MM.1S (cell line): ENCODE measurements at regions not wholly inside any gene's neighbourhood (a gene's known extent, or its start where the extent isn't known, plus 50 kb on each side); places are given as distances from the start of the nearest gene placed in this dataset.

ENCODE experiments used
- DNase-seq: peaks from one replicate; pipeline ENCODE4 v3.0.0-alpha.2; 2015
- H2AFZ ChIP-seq: fragments of 300-600 bp; sonication (generic); 2 replicates; pipeline ENCODE4 v1.6.0; 2016; ENCODE audit warnings: antibody characterized with exemption, low read length
- H3F3A ChIP-seq: fragments of 300-600 bp; sonication (generic); 2 replicates; pipeline ENCODE4 v1.6.1; 2016; ENCODE audit warnings: mild to moderate bottlenecking, antibody characterized with exemption, low read length, moderate library complexity, mixed read lengths; ENCODE audit not compliant: insufficient read depth
- H3K27ac ChIP-seq: fragments of 300-600 bp; sonication (generic); 2 replicates; pipeline ENCODE4 v1.5.1; 2016; ENCODE audit warnings: mild to moderate bottlenecking, low read length
- H3K27me3 ChIP-seq: fragments of 300-600 bp; sonication (generic); replicated peaks from 2 replicates; pipeline ENCODE4 v1.6.0; 2016; ENCODE audit warnings: low read length; ENCODE audit not compliant: insufficient read depth
- H3K36me3 ChIP-seq: fragments of 300-600 bp; sonication (generic); replicated peaks from 2 replicates; pipeline ENCODE4 v1.6.1; 2016; ENCODE audit warnings: mild to moderate bottlenecking, low read length, mixed read lengths; ENCODE audit not compliant: insufficient read depth
- H3K4me1 ChIP-seq: fragments of 300-600 bp; sonication (generic); 2 replicates; pipeline ENCODE4 v1.6.1; 2016; ENCODE audit warnings: low read length, mixed read lengths
- H3K4me2 ChIP-seq: fragments of 300-600 bp; sonication (generic); 2 replicates; pipeline ENCODE4 v1.6.0; 2016; ENCODE audit warnings: low read depth, low read length
- H3K4me3 ChIP-seq: fragments of 300-600 bp; sonication (generic); 2 replicates; pipeline ENCODE4 v1.5.1; 2016; ENCODE audit warnings: low read length, mixed read lengths
- H3K79me2 ChIP-seq: fragments of 300-600 bp; sonication (generic); 2 replicates; pipeline ENCODE4 v1.6.1; 2016; ENCODE audit warnings: mixed run types, low read length, mixed read lengths
- H3K9ac ChIP-seq: fragments of 300-600 bp; sonication (generic); 2 replicates; pipeline ENCODE4 v1.6.1; 2016; ENCODE audit warnings: low read length, mixed read lengths
- H3K9me2 ChIP-seq: fragments of 300-600 bp; sonication (generic); replicated peaks from 2 replicates; pipeline ENCODE4 v1.6.1; 2016; ENCODE audit warnings: mild to moderate bottlenecking, low read length, mixed read lengths; ENCODE audit not compliant: insufficient read depth
- H3K9me3 ChIP-seq: fragments of 300-600 bp; sonication (generic); replicated peaks from 2 replicates; pipeline ENCODE4 v1.6.1; 2016; ENCODE audit warnings: mild to moderate bottlenecking, low read length, mixed read lengths; ENCODE audit not compliant: insufficient read depth
- H4K20me1 ChIP-seq: fragments of 300-600 bp; sonication (generic); 2 replicates; pipeline ENCODE4 v1.6.1; 2016; ENCODE audit warnings: mild to moderate bottlenecking, low read length, moderate library complexity, mixed read lengths; ENCODE audit not compliant: insufficient read depth
- CTCF ChIP-seq: fragments of 300-600 bp; sonication (generic); IDR thresholded peaks from 2 replicates; pipeline ENCODE4 v1.5.1; 2016; ENCODE audit warnings: antibody characterized with exemption, low read length, mixed read lengths
- EZH2 ChIP-seq: fragments of 300-600 bp; sonication (generic); optimal IDR thresholded peaks from 2 replicates; pipeline ENCODE3; 2017; ENCODE audit warnings: low read depth, mild to moderate bottlenecking, antibody characterized with exemption, low read length, mixed read lengths
- EZH2phosphoT487 ChIP-seq: fragments of 300-600 bp; sonication (generic); IDR thresholded peaks from 2 replicates; pipeline ENCODE4 v1.6.1; 2018; ENCODE audit warnings: antibody characterized with exemption, low read length

GRCh38 chrX:148282504-148282903 lies 217.9 kb upstream of the AFF2 start:
- Histone ChIP-seq H3K4me3 (no peak overlapping the region), H3K36me3 (no peaks in the 10 kb centered on the region), H3K27ac (no peak overlapping the region), H4K20me1 (no peaks in the 10 kb centered on the region), H3F3A (no peaks in the 10 kb centered on the region), H3K9me2 (no peaks in the 10 kb centered on the region), H3K9ac (no peak overlapping the region), H3K4me2 (no peak overlapping the region), H3K79me2 (no peaks in the 10 kb centered on the region), H3K4me1 (no peaks in the 10 kb centered on the region), H2AFZ (no peak overlapping the region), H3K9me3 (no peaks in the 10 kb centered on the region), H3K27me3 (no peaks in the 10 kb centered on the region)
- TF ChIP-seq EZH2phosphoT487 (no peak), EZH2 (no peak), CTCF (no peak)
- no peak for DNase-seq

DNA sequence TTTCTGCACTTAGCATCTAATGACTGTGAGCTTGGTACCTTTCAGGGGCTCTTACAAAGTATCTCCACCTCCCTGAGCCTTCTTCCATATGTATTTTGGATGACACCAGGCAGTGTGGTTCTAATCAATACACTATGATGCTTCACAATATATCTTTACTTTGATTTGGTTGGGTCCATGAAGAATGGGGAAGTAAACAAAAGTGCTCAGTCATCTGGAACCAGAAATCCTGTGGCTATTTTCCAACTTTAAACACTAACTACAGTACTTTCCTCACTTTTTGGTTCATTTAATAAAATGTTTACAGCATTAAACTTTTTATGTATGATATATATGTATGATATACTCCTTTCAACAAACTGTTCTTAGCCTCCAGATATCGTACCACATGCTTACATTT lies 216.4 kb upstream of the AFF2 start:
- Histone ChIP-seq H3F3A (no peaks in the 10 kb centered on the region), H3K4me3 (no peak overlapping the region), H3K9ac (no peak overlapping the region), H3K9me2 (no peaks in the 10 kb centered on the region), H4K20me1 (no peaks in the 10 kb centered on the region), H3K4me2 (no peak overlapping the region), H3K27me3 (no peaks in the 10 kb centered on the region), H2AFZ (no peak overlapping the region), H3K27ac (no peak overlapping the region), H3K79me2 (no peaks in the 10 kb centered on the region), H3K4me1 (no peaks in the 10 kb centered on the region), H3K9me3 (no peaks in the 10 kb centered on the region), H3K36me3 (no peaks in the 10 kb centered on the region)
- no peak for DNase-seq
- TF ChIP-seq CTCF (no peak), EZH2phosphoT487 (no peak), EZH2 (no peak)

GRCh38 chrX:148284821-148285220 lies 215.6 kb upstream of the AFF2 start:
- Histone ChIP-seq H3K4me3 (no peak overlapping the region), H3K27me3 (no peaks in the 10 kb centered on the region), H3K79me2 (no peaks in the 10 kb centered on the region), H3K9me3 (no peaks in the 10 kb centered on the region), H4K20me1 (no peaks in the 10 kb centered on the region), H3K9ac (no peak overlapping the region), H3K27ac (no peak overlapping the region), H3K4me2 (no peak overlapping the region), H3F3A (no peaks in the 10 kb centered on the region), H3K36me3 (no peaks in the 10 kb centered on the region), H3K4me1 (no peaks in the 10 kb centered on the region), H2AFZ (no peak overlapping the region), H3K9me2 (no peaks in the 10 kb centered on the region)
- no peak for DNase-seq
- TF ChIP-seq EZH2phosphoT487 = no peak
- TF ChIP-seq CTCF = no peak
- TF ChIP-seq EZH2 = no peak

DNA sequence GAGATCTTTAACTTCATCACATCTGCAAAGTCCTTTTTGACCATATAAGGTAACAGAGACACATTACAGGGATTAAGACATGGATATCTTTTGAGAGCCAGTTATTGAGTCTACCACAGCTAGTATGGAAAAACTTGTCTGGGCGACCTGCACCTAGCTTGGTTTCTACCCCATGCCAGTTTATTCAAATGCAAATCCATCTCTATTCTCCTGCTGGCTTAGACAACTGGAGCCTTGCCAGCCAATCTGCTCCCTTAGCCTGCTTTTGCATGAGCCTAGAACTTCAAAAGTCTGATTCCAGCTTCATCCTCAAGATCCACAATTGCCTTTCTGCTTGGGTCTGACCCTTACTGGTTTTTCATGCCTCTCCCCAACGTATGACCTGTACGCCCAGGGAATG lies 212.0 kb upstream of the AFF2 start:
- Histone ChIP-seq H3K4me2 (no peak overlapping the region), H3K27ac (no peak overlapping the region), H3K4me1 (no peaks in the 10 kb centered on the region), H3K79me2 (no peaks in the 10 kb centered on the region), H3K4me3 (no peak overlapping the region), H2AFZ (no peak overlapping the region), H3K9me2 (no peaks in the 10 kb centered on the region), H3K9me3 (no peaks in the 10 kb centered on the region), H4K20me1 (no peaks in the 10 kb centered on the region), H3K27me3 (no peaks in the 10 kb centered on the region), H3F3A (no peaks in the 10 kb centered on the region), H3K9ac (no peak overlapping the region), H3K36me3 (no peaks in the 10 kb centered on the region)
- TF ChIP-seq CTCF = no peak
- DNase-seq = no peak
